ENCODE measurements at regions not wholly inside any gene's neighbourhood (a gene's known extent, or its start where the extent isn't known, plus 50 kb on each side); places are given as distances from the start of the nearest gene placed in this dataset.

DNA sequence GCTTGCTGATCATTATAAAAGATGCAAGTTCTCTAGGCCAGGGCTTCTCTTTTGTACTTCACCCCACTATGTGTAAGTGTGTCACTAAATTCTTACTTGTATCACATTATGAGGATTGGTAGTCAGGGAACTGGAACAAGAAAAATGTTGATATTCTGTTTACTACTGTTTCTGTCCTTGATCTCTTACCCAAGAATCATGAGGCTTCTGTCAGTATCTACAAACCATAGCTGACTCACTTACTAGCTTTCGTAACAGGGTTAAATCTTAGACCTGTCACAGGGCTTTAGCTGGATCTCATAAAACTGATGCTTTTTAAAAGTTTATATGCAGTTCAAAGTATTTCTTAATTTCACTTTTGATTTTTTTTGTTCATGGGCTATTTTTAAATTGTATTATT, 681.2 kb downstream of the PLPP3 start:
- 100% methylated on average over 1 of the region's 1 CpG; no CpG with 5 or more reads in 1 of the 2 experiments for WGBS, 2 experiments (ENCODE audit: extremely low coverage in 1 of 2, insufficient coverage in 1 of 2, insufficient read length in 1 of 2, insufficient replicate concordance in 2 of 2, low coverage in 1 of 2, low lambda C conversion rate in 2 of 2, missing lambda C conversion rate in 1 of 2)
- Histone ChIP-seq H2BK20ac (ENCODE audit: low read length) (no peak overlapping the region), H2BK5ac (ENCODE audit: low read depth, low read length) (no peak overlapping the region), H3K27ac (ENCODE audit: low read depth, low read length) (no peak overlapping the region), H2AFZ (ENCODE audit: low read length) (no peak overlapping the region), H3K23ac (ENCODE audit: insufficient read length) (no peak overlapping the region), H3K4me1 (replicated peaks in 1 of 4; ENCODE audit: control insufficient read depth in 3 of 4, insufficient read depth in 4 of 4, low read length in 3 of 4) (no peaks in the 10 kb centered on the region), H2BK15ac (ENCODE audit: low read length) (no peak overlapping the region), H3K14ac (ENCODE audit: insufficient read length) (no peak overlapping the region), H3K4me3 (ENCODE audit: extremely low read depth in 1 of 4, insufficient read depth in 2 of 4, low read depth in 3 of 4, low read length in 4 of 4) (no peak overlapping the region), H2BK120ac (replicated peaks; ENCODE audit: low read depth, low read length) (no peak overlapping the region), H3K4ac (replicated peaks; ENCODE audit: insufficient read length, low read depth, low read length) (no peak overlapping the region), H3K9ac (replicated peaks in 1 of 4; ENCODE audit: extremely low read depth in 1 of 4, low read depth in 3 of 4, low read length in 3 of 4) (no peak overlapping the region), H3K36me3 (ENCODE audit: control insufficient read depth in 2 of 4, insufficient read depth in 4 of 4, low read length in 3 of 4) (no peaks in the 10 kb centered on the region), H2AK5ac (ENCODE audit: low read depth, low read length) (no peak overlapping the region), H3K4me2 (ENCODE audit: insufficient read depth in 1 of 2, low read depth in 2 of 2, low read length in 2 of 2) (no peak overlapping the region), H3K79me1 (ENCODE audit: low read depth, low read length) (no peaks in the 10 kb centered on the region), H3K27me3 (replicated peaks in 1 of 4; ENCODE audit: control insufficient read depth in 3 of 4, extremely low read depth in 1 of 4, insufficient read depth in 3 of 4, low read length in 3 of 4) (no peaks in the 10 kb centered on the region), H4K5ac (ENCODE audit: insufficient read length, low read depth, low read length) (no peak overlapping the region), H3K9me3 (ENCODE audit: insufficient read depth in 2 of 2, low read depth in 1 of 2, low read length in 1 of 2) (no peaks in the 10 kb centered on the region), H3K56ac (replicated peaks; ENCODE audit: insufficient read length, low read depth, low read length) (no peak overlapping the region), H4K20me1 (replicated peaks in 1 of 2; ENCODE audit: control insufficient read depth in 1 of 2, insufficient read depth in 2 of 2, low read length in 2 of 2) (no peaks in the 10 kb centered on the region), H4K91ac (replicated peaks; ENCODE audit: insufficient read length, low read length) (no peak overlapping the region), H3K18ac (ENCODE audit: extremely low read depth, low read length) (no peak overlapping the region), H4K8ac (ENCODE audit: extremely low read depth, insufficient read depth, low read length) (no peak overlapping the region), H2BK12ac (ENCODE audit: low read depth, low read length) (no peak overlapping the region), H3K79me2 (ENCODE audit: control insufficient read depth in 1 of 2, insufficient read depth in 2 of 2, low read length in 2 of 2) (no peaks in the 10 kb centered on the region), H3K23me2 (ENCODE audit: low read depth, low read length) (no peaks in the 10 kb centered on the region; the same call in 1 of the 2 replicates)
- FAIRE-seq = no peak
- TF ChIP-seq KDM4A (IDR thresholded peaks at IDR 0.05; ENCODE audit: low read depth, low read length, severe bottlenecking) = no peak
- DNase-seq (ENCODE audit: low read depth in 1 of 2, low spot score in 2 of 2) = no peak
- CTCF ChIA-PET (ENCODE audit: partially characterized antibody) = no interaction called here
- POLR2A ChIA-PET (ENCODE audit: partially characterized antibody) = no interaction called here
